ENCODE measurements at regions not wholly inside any gene's neighbourhood (a gene's known extent, or its start where the extent isn't known, plus 50 kb on each side); places are given as distances from the start of the nearest gene placed in this dataset.

GRCh38 chr3:59401924-59402323, 352.1 kb upstream of the CFAP20DC start:
- H3K4me3 ChIP-seq (ENCODE audit: insufficient read length, low read depth): no peak overlapping the region
- no peaks in the 10 kb centered on the region for H3K36me3 ChIP-seq (ENCODE audit: insufficient read depth, insufficient read length, low read length)
- no peaks in the 10 kb centered on the region for H3K4me1 ChIP-seq (ENCODE audit: insufficient read depth, insufficient read length)
- H3K9me3 ChIP-seq (ENCODE audit: insufficient read depth, low read length): no peaks in the 10 kb centered on the region
- DNase-seq (ENCODE audit: low read depth, low spot score): no peak
- TF ChIP-seq SUZ12 (IDR thresholded peaks at IDR 0.05; ENCODE audit: extremely low read depth, insufficient read depth, insufficient read length) (no peak), ZNF274 (IDR thresholded peaks at IDR 0.05; ENCODE audit: low read depth, low read length) (no peak), YY1 (IDR thresholded peaks at IDR 0.05; ENCODE audit: insufficient read depth, insufficient read length) (no peak)
- H3K27me3 ChIP-seq (ENCODE audit: insufficient read depth, insufficient read length): no peaks in the 10 kb centered on the region
- no peak overlapping the region for H3K9ac ChIP-seq (ENCODE audit: insufficient read length, low read depth)

GRCh38 chr3:59392116-59392515, 342.3 kb upstream of the CFAP20DC start:
- Histone ChIP-seq H3K36me3 (ENCODE audit: insufficient read depth, insufficient read length, low read length) (no peaks in the 10 kb centered on the region), H3K4me3 (ENCODE audit: insufficient read length, low read depth) (no peak overlapping the region), H3K4me1 (ENCODE audit: insufficient read depth, insufficient read length) (no peaks in the 10 kb centered on the region), H3K9me3 (ENCODE audit: insufficient read depth, low read length) (no peaks in the 10 kb centered on the region), H3K9ac (ENCODE audit: insufficient read length, low read depth) (no peak overlapping the region), H3K27me3 (ENCODE audit: insufficient read depth, insufficient read length) (no peaks in the 10 kb centered on the region)
- TF ChIP-seq ZNF274 (IDR thresholded peaks at IDR 0.05; ENCODE audit: low read depth, low read length) (no peak), SUZ12 (IDR thresholded peaks at IDR 0.05; ENCODE audit: extremely low read depth, insufficient read depth, insufficient read length) (no peak), YY1 (IDR thresholded peaks at IDR 0.05; ENCODE audit: insufficient read depth, insufficient read length) (no peak)
- no peak for DNase-seq (ENCODE audit: low read depth, low spot score)

GRCh38 chr3:59391131-59391530, 341.3 kb upstream of the CFAP20DC start:
- Histone ChIP-seq H3K9ac (ENCODE audit: insufficient read length, low read depth) (no peak overlapping the region), H3K36me3 (ENCODE audit: insufficient read depth, insufficient read length, low read length) (no peaks in the 10 kb centered on the region), H3K9me3 (ENCODE audit: insufficient read depth, low read length) (no peaks in the 10 kb centered on the region), H3K4me3 (ENCODE audit: insufficient read length, low read depth) (no peak overlapping the region), H3K27me3 (ENCODE audit: insufficient read depth, insufficient read length) (no peaks in the 10 kb centered on the region), H3K4me1 (ENCODE audit: insufficient read depth, insufficient read length) (no peaks in the 10 kb centered on the region)
- DNase-seq (ENCODE audit: low read depth, low spot score): no peak
- TF ChIP-seq SUZ12 (IDR thresholded peaks at IDR 0.05; ENCODE audit: extremely low read depth, insufficient read depth, insufficient read length): no peak
- TF ChIP-seq ZNF274 (IDR thresholded peaks at IDR 0.05; ENCODE audit: low read depth, low read length): no peak
- TF ChIP-seq YY1 (IDR thresholded peaks at IDR 0.05; ENCODE audit: insufficient read depth, insufficient read length): no peak

GRCh38 chr3:59388555-59389270, 338.9 kb upstream of the CFAP20DC start:
- Histone ChIP-seq H3K4me1 (ENCODE audit: insufficient read depth, insufficient read length) (no peaks in the 10 kb centered on the region), H3K9me3 (ENCODE audit: insufficient read depth, low read length) (no peaks in the 10 kb centered on the region), H3K36me3 (ENCODE audit: insufficient read depth, insufficient read length, low read length) (no peaks in the 10 kb centered on the region), H3K9ac (ENCODE audit: insufficient read length, low read depth) (no peak overlapping the region), H3K4me3 (ENCODE audit: insufficient read length, low read depth) (no peak overlapping the region), H3K27me3 (ENCODE audit: insufficient read depth, insufficient read length) (no peaks in the 10 kb centered on the region)
- no peak for DNase-seq (ENCODE audit: low read depth, low spot score)
- TF ChIP-seq SUZ12 (IDR thresholded peaks at IDR 0.05; ENCODE audit: extremely low read depth, insufficient read depth, insufficient read length): no peak
- no peak for TF ChIP-seq ZNF274 (IDR thresholded peaks at IDR 0.05; ENCODE audit: low read depth, low read length)
- TF ChIP-seq YY1 (IDR thresholded peaks at IDR 0.05; ENCODE audit: insufficient read depth, insufficient read length): no peak

GRCh38 chr3:59386165-59386564, 336.3 kb upstream of the CFAP20DC start:
- TF ChIP-seq SUZ12 (IDR thresholded peaks at IDR 0.05; ENCODE audit: extremely low read depth, insufficient read depth, insufficient read length): no peak
- no peak for TF ChIP-seq YY1 (IDR thresholded peaks at IDR 0.05; ENCODE audit: insufficient read depth, insufficient read length)
- no peak for TF ChIP-seq ZNF274 (IDR thresholded peaks at IDR 0.05; ENCODE audit: low read depth, low read length)
- no peak for DNase-seq (ENCODE audit: low read depth, low spot score)
- Histone ChIP-seq H3K4me1 (ENCODE audit: insufficient read depth, insufficient read length) (no peaks in the 10 kb centered on the region), H3K27me3 (ENCODE audit: insufficient read depth, insufficient read length) (no peaks in the 10 kb centered on the region), H3K36me3 (ENCODE audit: insufficient read depth, insufficient read length, low read length) (no peaks in the 10 kb centered on the region), H3K9ac (ENCODE audit: insufficient read length, low read depth) (no peak overlapping the region), H3K9me3 (ENCODE audit: insufficient read depth, low read length) (no peaks in the 10 kb centered on the region), H3K4me3 (ENCODE audit: insufficient read length, low read depth) (no peak overlapping the region)

GRCh38 chr3:59385547-59385946, 335.7 kb upstream of the CFAP20DC start:
- H3K9me3 ChIP-seq (ENCODE audit: insufficient read depth, low read length): no peaks in the 10 kb centered on the region
- no peak for TF ChIP-seq YY1 (IDR thresholded peaks at IDR 0.05; ENCODE audit: insufficient read depth, insufficient read length)
- TF ChIP-seq ZNF274 (IDR thresholded peaks at IDR 0.05; ENCODE audit: low read depth, low read length): no peak
- TF ChIP-seq SUZ12 (IDR thresholded peaks at IDR 0.05; ENCODE audit: extremely low read depth, insufficient read depth, insufficient read length): no peak
- no peak overlapping the region for H3K9ac ChIP-seq (ENCODE audit: insufficient read length, low read depth)
- no peak for DNase-seq (ENCODE audit: low read depth, low spot score)
- H3K4me3 ChIP-seq (ENCODE audit: insufficient read length, low read depth): no peak overlapping the region
- no peaks in the 10 kb centered on the region for H3K27me3 ChIP-seq (ENCODE audit: insufficient read depth, insufficient read length)
- H3K4me1 ChIP-seq (ENCODE audit: insufficient read depth, insufficient read length): no peaks in the 10 kb centered on the region
- no peaks in the 10 kb centered on the region for H3K36me3 ChIP-seq (ENCODE audit: insufficient read depth, insufficient read length, low read length)

- no peak for TF ChIP-seq ZNF274 (IDR thresholded peaks at IDR 0.05; ENCODE audit: low read depth, low read length)
- TF ChIP-seq YY1 (IDR thresholded peaks at IDR 0.05; ENCODE audit: insufficient read depth, insufficient read length): no peak
- no peak for TF ChIP-seq SUZ12 (IDR thresholded peaks at IDR 0.05; ENCODE audit: extremely low read depth, insufficient read depth, insufficient read length)
- Histone ChIP-seq H3K9me3 (ENCODE audit: insufficient read depth, low read length) (no peaks in the 10 kb centered on the region), H3K27me3 (ENCODE audit: insufficient read depth, insufficient read length) (no peaks in the 10 kb centered on the region), H3K4me3 (ENCODE audit: insufficient read length, low read depth) (no peak overlapping the region), H3K36me3 (ENCODE audit: insufficient read depth, insufficient read length, low read length) (no peaks in the 10 kb centered on the region), H3K9ac (ENCODE audit: insufficient read length, low read depth) (no peak overlapping the region), H3K4me1 (ENCODE audit: insufficient read depth, insufficient read length) (no peaks in the 10 kb centered on the region)
- no peak for DNase-seq (ENCODE audit: low read depth, low spot score)
Observed at GRCh38 chr3:59381282-59381681, 331.5 kb upstream of the CFAP20DC start.
